Kidney glomerular epithelial cell (primary cell): ENCODE measurements at regions not wholly inside any gene's neighbourhood (a gene's known extent, or its start where the extent isn't known, plus 50 kb on each side); places are given as distances from the start of the nearest gene placed in this dataset.

Source experiments
- DNase-seq: peaks from one replicate; lab custom pipeline; 2025; lab: John Stamatoyannopoulos, UW

- no peak for DNase-seq
Measured at GRCh38 chr5:110359221-110359620, 367.2 kb downstream of the TMEM232 start.

GRCh38 chr5:110361471-110361870, 365.0 kb downstream of the TMEM232 start:
- DNase-seq = no peak

GRCh38 chr5:110362261-110362660, 364.2 kb downstream of the TMEM232 start:
- peak; percentile 21 for DNase-seq

GRCh38 chr5:110366716-110367115, 359.8 kb downstream of the TMEM232 start:
- DNase-seq = no peak
